HepG2 (cell line): ENCODE measurements at regions not wholly inside any gene's neighbourhood (a gene's known extent, or its start where the extent isn't known, plus 50 kb on each side); places are given as distances from the start of the nearest gene placed in this dataset.

Experiments
- ATAC-seq: fragments of 200-7000 bp; cut with Tn5 transposase; 3 replicates; pipeline ENCODE4 v1.9.1; 2020; ENCODE audit warnings: mild to moderate bottlenecking, moderate library complexity
- BruUV-seq: library from RNA; stranded (reverse); fragments of 400-500 nt; replicated peaks from 2 replicates; lab custom pipeline; 2021; lab: Mats Ljungman, UMichigan
- CTCF ChIA-PET: fragments of 300-600 bp; formaldehyde crosslinking; extraction: SDS; loops from one replicate; lab custom pipeline; 2021; ENCODE audit warnings: low total read pairs, inconsistent platforms, low intra/inter-chr PET ratio; lab: Yijun Ruan, JAX
- POLR2A ChIA-PET: fragments of 350-600 bp; sonication (Branson Sonifier 250); formaldehyde crosslinking; loops from one replicate; lab custom pipeline; 2020; ENCODE audit warnings: antibody characterized with exemption, inconsistent platforms; lab: Yijun Ruan, JAX
- DNase-seq: peaks from one replicate; pipeline ENCODE4 v3.0.0-alpha.2; 2015; ENCODE audit warnings: low spot score
- FAIRE-seq: peaks from 3 replicates; lab custom pipeline; 2011; peaks lifted over from hg19 to GRCh38; lab: Jason Lieb, UNC
- H2AFZ ChIP-seq: one replicate; pipeline ENCODE4 v1.6.1; 2011; ENCODE audit warnings: low read length, inconsistent platforms
- H3K27ac ChIP-seq: fragments of 300-600 bp; 3 replicates; pipeline ENCODE4 v1.8.0; 2011; ENCODE audit warnings: mixed run types, mild to moderate bottlenecking, mixed read lengths, low read length, inconsistent platforms; ENCODE audit not compliant: insufficient read depth; ENCODE audit errors: extremely low read length
- H3K27me3 ChIP-seq, 2 experiments: fragments of 200-600 bp in 1 of 2; 2 replicates in 1 of 2; 3 replicates in 1 of 2; pipeline versions ENCODE4 v1.6.0 to v1.8.0; 2011; ENCODE audit warnings: low read length in 2 of 2, mild to moderate bottlenecking in 2 of 2, moderate library complexity in 2 of 2, inconsistent platforms in 1 of 2; ENCODE audit not compliant: insufficient read depth in 2 of 2, control insufficient read depth in 1 of 2
- H3K36me3 ChIP-seq, 2 experiments: fragments of 200-600 bp in 1 of 2; replicated peaks in 1 of 2; 2 replicates in 1 of 2; 3 replicates in 1 of 2; pipeline versions ENCODE4 v1.5.1 to v1.8.0; 2011; ENCODE audit warnings: low read length in 2 of 2, inconsistent platforms in 1 of 2; ENCODE audit not compliant: insufficient read depth in 2 of 2, control insufficient read depth in 1 of 2
- H3K4me1 ChIP-seq: 2 replicates; pipeline ENCODE4 v1.5.1; 2012; ENCODE audit warnings: low read length, inconsistent platforms; ENCODE audit not compliant: insufficient read depth
- H3K4me2 ChIP-seq: 2 replicates; pipeline ENCODE4 v1.6.0; 2011; ENCODE audit warnings: low read depth, low read length, inconsistent platforms
- H3K4me3 ChIP-seq, 3 experiments: fragments of 200-600 bp in 1 of 3; sonication (generic), shearing (Covaris generic) in 1 of 3; replicated peaks in 1 of 3; 2 replicates each; pipeline ENCODE4 v1.5.1; 2011 to 2016; ENCODE audit warnings: low read length in 3 of 3, inconsistent platforms in 2 of 3, low read depth in 2 of 3, mild to moderate bottlenecking in 2 of 3, control low read depth in 1 of 3, mixed read lengths in 1 of 3; ENCODE audit not compliant: insufficient read depth in 1 of 3
- H3K79me2 ChIP-seq: one replicate; pipeline ENCODE4 v1.6.1; 2011; ENCODE audit warnings: low read length, inconsistent platforms; ENCODE audit not compliant: insufficient read depth
- H3K9ac ChIP-seq: 2 replicates; pipeline ENCODE4 v1.6.0; 2011; ENCODE audit warnings: mild to moderate bottlenecking, low read depth, low read length, inconsistent platforms; ENCODE audit not compliant: insufficient read depth
- H3K9me3 ChIP-seq: 2 replicates; pipeline ENCODE4 v1.5.1; 2012; ENCODE audit warnings: mild to moderate bottlenecking, low read length
- H4K20me1 ChIP-seq: 2 replicates; pipeline ENCODE4 v1.6.0; 2011; ENCODE audit warnings: inconsistent platforms, mild to moderate bottlenecking, low read length, moderate library complexity; ENCODE audit not compliant: insufficient read depth
- AKAP8 ChIP-seq: sonication (generic); formaldehyde crosslinking; IDR thresholded peaks from 2 replicates; pipeline ENCODE4 v1.5.1; 2020; ENCODE audit warnings: mild to moderate bottlenecking, missing genetic modification reagents
- BRCA1 ChIP-seq: sonication (generic); formaldehyde crosslinking; IDR thresholded peaks from 2 replicates; pipeline ENCODE4 v1.4.0; 2020; ENCODE audit warnings: missing genetic modification reagents
- CBX1 ChIP-seq: IDR thresholded peaks from one replicate; pipeline ENCODE4 v1.6.1; 2016; ENCODE audit warnings: antibody characterized with exemption, low read depth
- CTCF ChIP-seq: sonication (generic); formaldehyde crosslinking; IDR thresholded peaks from 2 replicates; pipeline ENCODE4 v1.5.0; 2020; ENCODE audit warnings: mild to moderate bottlenecking, missing genetic modification reagents, moderate library complexity
- FLYWCH1 ChIP-seq: sonication (generic); formaldehyde crosslinking; IDR thresholded peaks from 2 replicates; pipeline ENCODE4 v1.8.1; 2023; ENCODE audit warnings: mild to moderate bottlenecking, missing genetic modification reagents
- PAWR ChIP-seq: sonication (generic); formaldehyde crosslinking; IDR thresholded peaks from 2 replicates; pipeline ENCODE4 v1.4.0; 2020; ENCODE audit warnings: missing genetic modification reagents, mild to moderate bottlenecking, borderline replicate concordance
- TBP ChIP-seq: sonication (generic); formaldehyde crosslinking; IDR thresholded peaks from 2 replicates; pipeline ENCODE4 v1.5.0; 2020; ENCODE audit warnings: missing genetic modification reagents
- TP53 ChIP-seq: sonication (generic); formaldehyde crosslinking; conservative IDR thresholded peaks from 2 replicates; pipeline ENCODE4 v1.4.0; 2020; ENCODE audit warnings: missing genetic modification reagents
- ZFP37 ChIP-seq: sonication (generic); formaldehyde crosslinking; IDR thresholded peaks from 2 replicates; pipeline ENCODE4 v1.4.0; 2020; ENCODE audit warnings: missing genetic modification reagents, borderline replicate concordance
- ZMYM4 ChIP-seq: sonication (generic); formaldehyde crosslinking; IDR thresholded peaks from 2 replicates; pipeline ENCODE4 v1.8.1; 2023; ENCODE audit warnings: mild to moderate bottlenecking, missing genetic modification reagents
- ZNF235 ChIP-seq: sonication (generic); formaldehyde crosslinking; IDR thresholded peaks from 2 replicates; pipeline ENCODE4 v1.8.1; 2023; ENCODE audit warnings: mild to moderate bottlenecking, missing genetic modification reagents, borderline replicate concordance
- ZNF280B ChIP-seq: sonication (generic); formaldehyde crosslinking; IDR thresholded peaks from 2 replicates; pipeline ENCODE4 v1.5.0; 2020; ENCODE audit warnings: missing genetic modification reagents, mild to moderate bottlenecking, borderline replicate concordance
- ZNF331 ChIP-seq: sonication (generic); formaldehyde crosslinking; IDR thresholded peaks from 2 replicates; pipeline ENCODE4 v1.4.0; 2020; ENCODE audit warnings: missing genetic modification reagents
- ZNF609 ChIP-seq: sonication (generic); formaldehyde crosslinking; IDR thresholded peaks from 2 replicates; pipeline ENCODE4 v1.4.0; 2020; ENCODE audit warnings: mild to moderate bottlenecking, missing genetic modification reagents, borderline replicate concordance
- ZNF816 ChIP-seq: sonication (generic); formaldehyde crosslinking; IDR thresholded peaks from 2 replicates; pipeline ENCODE4 v1.8.0; 2022; ENCODE audit warnings: missing genetic modification reagents, mild to moderate bottlenecking, borderline replicate concordance
- WGBS: methylation state at CpG from one replicate; pipeline ENCODE4 v1.1.6; 2017; ENCODE audit warnings: low lambda C conversion rate; 5-methylcytosine and 5-hydroxymethylcytosine counted together
- in situ Hi-C: cut with HindIII; loops from 2 replicates; pipeline ENCODE4 v1.10.0; 2017; ENCODE audit warnings: low pct_unique_long_range_greater_than_20kb; ENCODE audit not compliant: extremely low pct_ligation_motif_present
- intact Hi-C: fragments of 100-400 bp; cut with micrococcal nuclease; formaldehyde crosslinking; loops from one replicate; pipeline ENCODE4 v1.10.0; 2022; ENCODE audit not compliant: unreplicated experiment

- TF ChIP-seq CTCF (no peak), ZNF816 (CRISPR knock-in tag) (no peak), FLYWCH1 (CRISPR knock-in tag) (no peak), CBX1 (no peak)
Measured at GRCh38 chr3:118744186-118744585, 290.5 kb downstream of the IGSF11 start (continued).

GRCh38 chr3:118754406-118755252 is 280.0 kb downstream of the IGSF11 start:
- Histone ChIP-seq H3K27ac (no peak overlapping the region), H3K27me3 (no peaks in the 10 kb centered on the region; a peak in 1 of 5 replicates), H3K4me2 (no peak overlapping the region), H3K4me1 (no peaks in the 10 kb centered on the region), H3K9ac (no peak overlapping the region), H2AFZ (no peak overlapping the region), H3K79me2 (no peaks in the 10 kb centered on the region), H4K20me1 (no peaks in the 10 kb centered on the region), H3K4me3 (no peak overlapping the region), H3K9me3 (no peaks in the 10 kb centered on the region), H3K36me3 (no peaks in the 10 kb centered on the region)
- in situ Hi-C loops (no loop called here), intact Hi-C loops (no loop called here)
- no TSS peak for BruUV-seq
- ATAC-seq (no peak), DNase-seq (no peak), FAIRE-seq (no peak)
- POLR2A ChIA-PET, result no interaction called here
- 9% methylated on average over 7 of the region's 7 CpGs for WGBS
- CTCF ChIA-PET, result no interaction called here
- TF ChIP-seq TBP (CRISPR knock-in tag), result no peak
- no peak for TF ChIP-seq TP53
- TF ChIP-seq ZNF331 (CRISPR knock-in tag), result no peak
- no peak for TF ChIP-seq BRCA1 (CRISPR knock-in tag)
- TF ChIP-seq AKAP8 (CRISPR knock-in tag), result no peak
- no peak for TF ChIP-seq ZNF235 (CRISPR knock-in tag)
- TF ChIP-seq ZNF609 (CRISPR knock-in tag), result no peak
- no peak for TF ChIP-seq ZMYM4 (CRISPR knock-in tag)
- no peak for TF ChIP-seq ZFP37
- no peak for TF ChIP-seq ZNF280B (CRISPR knock-in tag)
- no peak for TF ChIP-seq PAWR
